HG02943 (cell line): ENCODE measurements at regions not wholly inside any gene's neighbourhood (a gene's known extent, or its start where the extent isn't known, plus 50 kb on each side); places are given as distances from the start of the nearest gene placed in this dataset.

ENCODE experiments used
- ATAC-seq: cut with Tn5 transposase; IDR thresholded peaks from one replicate; pipeline ENCODE4 v1.9.1; 2021; ENCODE audit warnings: mild to moderate bottlenecking, low read depth, moderate library complexity; ENCODE audit not compliant: unreplicated experiment

DNA sequence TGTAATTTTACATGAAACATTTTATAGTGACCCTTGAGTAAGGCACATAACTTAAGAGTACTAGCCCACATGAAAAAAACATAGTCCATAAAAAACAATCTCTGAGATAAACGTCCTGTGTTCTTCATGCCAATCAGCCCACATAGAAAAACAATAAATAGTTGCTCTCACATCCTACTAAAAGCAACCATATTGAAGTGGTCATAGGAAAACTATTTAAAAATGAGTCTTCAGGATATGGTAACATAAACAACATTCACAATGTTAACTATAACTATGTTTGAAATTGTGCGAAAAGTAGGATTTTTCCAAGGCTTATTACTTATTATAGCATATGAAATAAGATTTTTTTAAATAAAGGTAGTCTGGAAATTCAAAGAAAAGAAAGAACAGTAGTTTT is 77.1 kb upstream of the EPHA5 start:
- ATAC-seq, result no peak

DNA sequence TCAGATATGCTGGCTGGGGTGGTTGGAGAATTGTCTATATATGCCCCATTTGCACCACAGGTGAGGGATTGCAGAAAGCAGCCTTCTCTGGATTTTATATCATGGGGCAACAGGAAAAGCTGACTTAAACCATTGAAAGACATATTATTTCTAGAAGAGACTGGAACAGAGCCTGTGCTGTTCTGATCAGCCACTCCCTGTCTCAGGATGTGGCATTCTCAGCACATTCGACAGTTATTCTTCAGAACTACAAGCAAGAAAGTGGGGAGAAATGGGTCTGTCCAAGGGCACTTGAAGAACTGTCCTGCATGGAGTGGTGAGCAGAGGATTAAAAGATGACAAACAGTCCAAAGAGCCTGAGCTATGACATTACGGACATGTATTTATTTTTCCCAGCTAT is 67.8 kb upstream of the EPHA5 start:
- ATAC-seq, result no peak

DNA sequence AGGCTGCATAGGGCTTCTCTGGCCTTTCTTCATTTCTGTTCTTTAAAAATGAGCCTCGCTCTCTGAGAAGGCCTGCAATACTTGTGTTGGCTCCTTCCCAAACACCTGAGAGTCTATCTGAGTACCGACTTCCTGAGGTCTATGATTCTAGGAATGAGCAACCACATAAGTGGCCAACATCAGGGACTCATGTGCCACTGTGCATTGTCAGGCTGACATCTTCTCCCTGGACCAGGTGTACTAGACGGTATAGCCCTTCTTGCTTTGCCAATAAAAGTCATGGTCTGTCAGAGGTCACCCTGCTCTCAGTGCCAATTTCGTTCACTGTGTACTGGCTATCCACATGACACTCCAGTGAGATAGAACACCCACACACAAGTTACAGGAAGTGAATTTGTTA is 67.4 kb upstream of the EPHA5 start:
- no peak for ATAC-seq

DNA sequence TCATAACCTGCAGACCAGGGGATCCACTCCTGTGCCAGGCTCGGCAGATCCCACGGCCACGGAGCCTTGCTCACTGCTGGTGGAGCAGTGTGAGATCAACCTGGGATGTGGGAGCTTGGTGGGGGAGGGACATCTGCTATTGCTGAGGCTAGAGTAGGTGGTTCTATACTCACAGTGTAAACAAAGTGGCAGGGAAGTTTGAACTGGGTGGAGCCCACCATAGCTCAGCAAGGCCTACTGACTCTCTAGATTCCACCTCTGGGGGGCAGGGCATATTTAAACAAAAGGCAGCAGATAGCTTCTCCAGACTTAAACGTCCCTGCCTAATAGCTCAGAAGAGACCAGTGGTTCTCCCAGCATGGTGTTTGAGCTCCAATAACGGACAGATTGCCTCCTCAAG is 54.7 kb upstream of the EPHA5 start:
- no peak for ATAC-seq
